Left renal cortex interstitium (tissue), 4 donors: ENCODE measurements at regions not wholly inside any gene's neighbourhood (a gene's known extent, or its start where the extent isn't known, plus 50 kb on each side); places are given as distances from the start of the nearest gene placed in this dataset.

Experiments
- DNase-seq, 4 donors: peaks; one replicate each; pipeline ENCODE4 v3.0.0-alpha.2; 2013; ENCODE audit warnings: low read depth in 4 of 4, low spot score in 2 of 4, missing footprints in 1 of 4

DNA sequence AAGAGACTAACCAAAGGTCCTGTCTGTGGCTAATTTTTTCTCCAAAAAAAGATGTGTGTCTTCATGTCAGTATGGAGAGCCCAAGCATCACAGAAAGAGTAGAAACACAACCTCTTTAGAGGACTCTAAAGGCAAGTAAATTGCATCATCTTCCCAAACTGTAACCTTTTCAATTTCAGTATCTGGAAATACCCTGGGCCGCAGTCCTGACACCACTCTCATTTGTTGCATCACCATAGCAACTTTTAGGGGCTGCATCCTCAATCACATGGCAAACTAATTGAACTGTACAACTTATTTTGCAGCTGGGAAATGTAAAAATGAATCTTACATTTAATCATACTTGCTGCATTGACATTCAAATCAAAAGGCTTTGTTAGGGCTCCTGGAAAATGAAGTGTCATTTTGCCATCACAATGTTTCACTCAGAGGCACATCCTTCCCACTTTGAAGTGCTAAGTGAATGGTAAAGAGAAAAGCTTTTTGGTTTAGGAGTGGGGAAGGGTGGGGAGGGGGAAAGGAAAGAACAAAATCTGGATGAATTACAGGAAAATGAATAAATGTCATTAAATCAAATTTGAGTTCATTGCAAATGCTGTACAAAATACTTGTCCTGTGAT is 60.6 kb upstream of the GRIA1 start:
- DNase-seq = no peak

DNA sequence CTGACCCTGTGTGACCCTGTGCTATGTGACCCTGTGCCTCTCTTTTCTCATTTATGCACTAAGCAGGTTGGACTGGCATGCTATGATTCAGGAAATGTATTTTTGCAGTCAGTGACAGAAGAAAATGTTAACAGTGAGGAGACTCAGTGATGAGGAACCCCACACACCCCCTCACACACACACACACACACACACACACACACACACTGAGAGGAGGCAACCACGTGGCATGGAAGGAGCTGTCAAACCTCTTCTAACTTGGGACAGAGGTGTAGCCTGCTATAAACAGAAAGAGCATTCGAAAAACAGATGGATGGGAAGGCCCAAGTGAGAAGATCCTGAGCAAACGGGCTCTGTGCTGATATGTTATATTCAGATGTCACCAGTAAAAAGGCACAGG is 57.9 kb upstream of the GRIA1 start:
- DNase-seq = no peak

DNA sequence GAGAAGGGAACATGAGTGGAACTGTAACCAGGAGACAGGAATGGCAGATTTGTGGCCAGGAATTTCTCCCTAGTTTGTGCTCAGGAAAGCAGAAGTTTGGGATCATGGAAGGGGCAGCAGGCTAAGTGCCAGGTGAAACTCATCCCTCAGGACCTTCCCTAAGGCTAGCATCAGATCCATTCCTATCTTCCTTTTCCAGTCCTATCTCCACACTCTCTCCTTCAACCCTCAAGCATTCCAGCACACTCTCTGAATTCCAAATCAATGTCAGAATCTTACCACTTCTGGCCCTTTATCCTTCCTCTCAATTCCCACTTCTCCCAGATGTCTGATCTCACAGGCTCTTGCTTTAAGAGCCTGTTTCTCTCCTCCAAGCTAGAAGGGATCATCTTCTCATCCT is 53.2 kb upstream of the GRIA1 start:
- DNase-seq = no peak

DNA sequence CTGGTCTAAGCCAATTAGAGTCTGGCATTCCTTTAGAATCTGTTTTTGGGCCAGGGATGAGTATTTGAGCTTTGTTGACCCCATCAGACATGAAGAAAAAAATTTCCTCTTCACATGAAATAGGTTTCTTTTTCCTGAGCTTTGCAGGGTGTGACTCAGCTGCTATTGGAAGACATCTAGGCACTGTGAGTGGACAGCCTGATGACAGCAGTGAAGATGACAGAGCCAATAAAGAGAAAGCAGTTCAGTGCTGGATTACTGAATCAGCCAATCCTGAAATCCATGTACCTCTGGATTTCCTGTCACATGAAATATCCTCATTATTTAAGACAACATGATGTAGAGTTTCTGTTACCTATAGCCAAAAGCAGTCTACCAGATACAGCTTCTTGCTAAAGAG is 51.3 kb upstream of the GRIA1 start:
- DNase-seq = no peak
